Activated T-cell treated with anti-CD3 and anti-CD28 coated beads, Interleukin-2, amount 50 U/mL, for 4 hours (primary cell): ENCODE measurements at regions not wholly inside any gene's neighbourhood (a gene's known extent, or its start where the extent isn't known, plus 50 kb on each side); places are given as distances from the start of the nearest gene placed in this dataset.

ENCODE experiments used
- ATAC-seq, 2 donors: fragments of 200-7000 bp; cut with Tn5 transposase; one replicate each; pipeline ENCODE4 v1.10.0; 2021
- DNase-seq: peaks from one replicate; pipeline ENCODE4 v3.0.0-alpha.2; 2020
- H3K27me3 Mint-ChIP-seq: one replicate; pipeline ENCODE4 v1.8.0; 2021; ENCODE audit warnings: low read depth, mixed read lengths
- H3K36me3 Mint-ChIP-seq: one replicate; pipeline ENCODE4 v1.8.0; 2022; ENCODE audit warnings: mixed read lengths; ENCODE audit not compliant: insufficient read depth
- H3K4me1 Mint-ChIP-seq: one replicate; pipeline ENCODE4 v1.8.0; 2021; ENCODE audit warnings: low read depth, mixed read lengths
- H3K4me3 Mint-ChIP-seq: one replicate; pipeline ENCODE4 v1.8.0; 2021; ENCODE audit warnings: mild to moderate bottlenecking, moderate library complexity, mixed read lengths
- H3K9me3 Mint-ChIP-seq: one replicate; pipeline ENCODE4 v1.8.0; 2021; ENCODE audit warnings: mixed read lengths

GRCh38 chr11:131199015-131199280 lies 171.5 kb upstream of the NTM start:
- Mint-ChIP-seq H3K4me3 (no peak overlapping the region), H3K36me3 (no peaks in the 10 kb centered on the region), H3K9me3 (no peaks in the 10 kb centered on the region), H3K27me3 (no peaks in the 10 kb centered on the region), H3K4me1 (no peaks in the 10 kb centered on the region)
- ATAC-seq (peak in 1 of 2 donors; percentile 23), DNase-seq (no peak)

GRCh38 chr11:131201674-131202073 lies 168.7 kb upstream of the NTM start:
- H3K4me1 Mint-ChIP-seq, result no peaks in the 10 kb centered on the region
- no peak overlapping the region for H3K4me3 Mint-ChIP-seq
- no peak for ATAC-seq
- no peaks in the 10 kb centered on the region for H3K27me3 Mint-ChIP-seq
- H3K9me3 Mint-ChIP-seq, result no peaks in the 10 kb centered on the region
- DNase-seq, result no peak
- no peaks in the 10 kb centered on the region for H3K36me3 Mint-ChIP-seq

GRCh38 chr11:131203040-131203439 lies 167.4 kb upstream of the NTM start:
- Mint-ChIP-seq H3K27me3 (no peaks in the 10 kb centered on the region), H3K4me3 (no peak overlapping the region), H3K9me3 (no peaks in the 10 kb centered on the region), H3K36me3 (no peaks in the 10 kb centered on the region), H3K4me1 (no peaks in the 10 kb centered on the region)
- DNase-seq (no peak), ATAC-seq (no peak)

GRCh38 chr11:131204282-131204681 lies 166.1 kb upstream of the NTM start:
- H3K4me1 Mint-ChIP-seq, result no peaks in the 10 kb centered on the region
- ATAC-seq (no peak), DNase-seq (no peak)
- H3K4me3 Mint-ChIP-seq, result no peak overlapping the region
- no peaks in the 10 kb centered on the region for H3K27me3 Mint-ChIP-seq
- H3K36me3 Mint-ChIP-seq, result no peaks in the 10 kb centered on the region
- H3K9me3 Mint-ChIP-seq, result no peaks in the 10 kb centered on the region

- ATAC-seq (no peak), DNase-seq (no peak)
- no peaks in the 10 kb centered on the region for H3K27me3 Mint-ChIP-seq
- H3K36me3 Mint-ChIP-seq, result no peaks in the 10 kb centered on the region
- no peak overlapping the region for H3K4me3 Mint-ChIP-seq
- no peaks in the 10 kb centered on the region for H3K9me3 Mint-ChIP-seq
- no peaks in the 10 kb centered on the region for H3K4me1 Mint-ChIP-seq
Measured at GRCh38 chr11:131204765-131205380, 165.5 kb upstream of the NTM start.

- Mint-ChIP-seq H3K4me3 (no peak overlapping the region), H3K4me1 (no peaks in the 10 kb centered on the region), H3K36me3 (no peaks in the 10 kb centered on the region), H3K27me3 (no peaks in the 10 kb centered on the region), H3K9me3 (no peaks in the 10 kb centered on the region)
- no peak for ATAC-seq
- no peak for DNase-seq
Measured at GRCh38 chr11:131206671-131207070, 163.7 kb upstream of the NTM start.

GRCh38 chr11:131207901-131208300 lies 162.5 kb upstream of the NTM start:
- H3K4me3 Mint-ChIP-seq, result no peak overlapping the region
- DNase-seq (no peak), ATAC-seq (no peak)
- no peaks in the 10 kb centered on the region for H3K27me3 Mint-ChIP-seq
- H3K4me1 Mint-ChIP-seq, result no peaks in the 10 kb centered on the region
- no peaks in the 10 kb centered on the region for H3K36me3 Mint-ChIP-seq
- H3K9me3 Mint-ChIP-seq, result no peaks in the 10 kb centered on the region

GRCh38 chr11:131217313-131218310 lies 152.8 kb upstream of the NTM start:
- Mint-ChIP-seq H3K4me1 (no peaks in the 10 kb centered on the region), H3K4me3 (no peak overlapping the region), H3K36me3 (no peaks in the 10 kb centered on the region), H3K9me3 (no peaks in the 10 kb centered on the region), H3K27me3 (no peaks in the 10 kb centered on the region)
- DNase-seq, result no peak
- no peak for ATAC-seq

GRCh38 chr11:131218542-131218941 lies 151.9 kb upstream of the NTM start:
- no peaks in the 10 kb centered on the region for H3K27me3 Mint-ChIP-seq
- no peak for DNase-seq
- no peaks in the 10 kb centered on the region for H3K36me3 Mint-ChIP-seq
- no peak for ATAC-seq
- no peak overlapping the region for H3K4me3 Mint-ChIP-seq
- H3K4me1 Mint-ChIP-seq, result no peaks in the 10 kb centered on the region
- no peaks in the 10 kb centered on the region for H3K9me3 Mint-ChIP-seq

- DNase-seq (no peak), ATAC-seq (no peak)
- Mint-ChIP-seq H3K4me3 (no peak overlapping the region), H3K27me3 (no peaks in the 10 kb centered on the region), H3K9me3 (peaks cover 3% of the 10 kb centered on the region), H3K4me1 (no peaks in the 10 kb centered on the region), H3K36me3 (no peaks in the 10 kb centered on the region)
Measured at GRCh38 chr11:131219646-131220045, 150.8 kb upstream of the NTM start.

GRCh38 chr11:131223198-131223991 lies 147.0 kb upstream of the NTM start:
- ATAC-seq, result no peak
- no peaks in the 10 kb centered on the region for H3K27me3 Mint-ChIP-seq
- no peaks in the 10 kb centered on the region for H3K4me1 Mint-ChIP-seq
- DNase-seq, result no peak
- H3K4me3 Mint-ChIP-seq, result no peak overlapping the region
- H3K9me3 Mint-ChIP-seq, result peaks cover 4% of the 10 kb centered on the region
- no peaks in the 10 kb centered on the region for H3K36me3 Mint-ChIP-seq

GRCh38 chr11:131228378-131228777 lies 142.0 kb upstream of the NTM start:
- no peaks in the 10 kb centered on the region for H3K4me1 Mint-ChIP-seq
- H3K36me3 Mint-ChIP-seq, result no peaks in the 10 kb centered on the region
- ATAC-seq, result no peak
- DNase-seq, result no peak
- H3K9me3 Mint-ChIP-seq, result peaks cover 4% of the 10 kb centered on the region
- no peaks in the 10 kb centered on the region for H3K27me3 Mint-ChIP-seq
- no peak overlapping the region for H3K4me3 Mint-ChIP-seq

GRCh38 chr11:131229221-131229620 lies 141.2 kb upstream of the NTM start:
- Mint-ChIP-seq H3K9me3 (peaks cover 4% of the 10 kb centered on the region), H3K36me3 (no peaks in the 10 kb centered on the region), H3K4me3 (no peak overlapping the region), H3K27me3 (no peaks in the 10 kb centered on the region), H3K4me1 (no peaks in the 10 kb centered on the region)
- ATAC-seq (no peak), DNase-seq (no peak)

- Mint-ChIP-seq H3K27me3 (no peaks in the 10 kb centered on the region), H3K9me3 (no peaks in the 10 kb centered on the region), H3K4me1 (no peaks in the 10 kb centered on the region), H3K4me3 (no peak overlapping the region), H3K36me3 (no peaks in the 10 kb centered on the region)
- DNase-seq (no peak), ATAC-seq (no peak)
Measured at GRCh38 chr11:131231317-131231940, 139.0 kb upstream of the NTM start.
